ENCODE measurements at regions not wholly inside any gene's neighbourhood (a gene's known extent, or its start where the extent isn't known, plus 50 kb on each side); places are given as distances from the start of the nearest gene placed in this dataset.

DNA sequence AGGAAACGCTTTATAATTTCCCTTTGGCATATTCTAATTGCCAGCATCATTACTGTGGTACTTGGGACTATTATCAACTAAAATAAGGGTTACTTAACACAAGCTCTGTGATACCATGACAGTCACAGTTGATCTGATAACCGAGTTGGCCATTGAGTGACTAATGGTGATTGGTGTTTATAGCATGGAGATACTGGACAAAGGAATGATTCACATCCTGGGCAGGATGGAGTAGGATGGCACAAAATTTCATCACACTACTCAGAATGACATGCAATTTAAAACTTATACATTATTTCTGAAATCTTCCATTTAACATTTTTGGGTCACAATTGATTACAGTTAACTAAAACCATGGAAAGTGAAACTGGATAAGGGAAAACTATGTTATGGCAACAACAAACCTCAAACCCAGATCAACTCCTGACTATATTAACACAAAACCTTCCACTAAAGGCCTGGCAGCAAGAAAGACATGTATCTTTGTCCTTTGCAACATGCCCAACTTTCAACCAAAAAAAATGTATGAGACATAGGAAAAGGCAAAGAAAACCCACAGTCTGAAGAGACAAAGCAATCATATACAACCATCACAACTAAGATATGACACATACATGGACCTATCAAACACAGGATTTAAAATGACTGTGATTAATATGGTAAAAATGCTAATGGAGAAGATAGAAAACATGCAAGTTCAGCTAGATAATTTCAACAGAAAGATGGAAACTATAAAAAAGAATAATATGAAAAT, 208.5 kb upstream of the NRP1 start:
- Histone ChIP-seq H3K36me3 (ENCODE audit: control insufficient read depth in 3 of 3, insufficient read depth in 2 of 3, low read depth in 1 of 3, low read length in 3 of 3) (no peaks in the 10 kb centered on the region), H3K27me3 (ENCODE audit: control insufficient read depth in 3 of 3, insufficient read depth in 3 of 3, low read length in 3 of 3) (peaks cover 0 to 6% (median 0%) of the 10 kb centered on the region in 3 donors), H3K27ac (ENCODE audit: low read depth in 1 of 3, low read length in 2 of 3) (no peak overlapping the region), H3K9me3 (ENCODE audit: control insufficient read depth in 2 of 2, insufficient read depth in 1 of 2, low read depth in 1 of 2, low read length in 1 of 2) (no peaks in the 10 kb centered on the region), H3K4me3 (ENCODE audit: low read depth in 1 of 3, low read length in 3 of 3) (no peak overlapping the region), H3K4me1 (ENCODE audit: control insufficient read depth in 3 of 3, insufficient read depth in 2 of 3, low read depth in 1 of 3, low read length in 2 of 3) (no peaks in the 10 kb centered on the region)
- FAIRE-seq (no peak), DNase-seq (no peak)
- WGBS, 3 donors = 71 to 82% (median 75%) methylated on average over 2 of the region's 2 CpGs

DNA sequence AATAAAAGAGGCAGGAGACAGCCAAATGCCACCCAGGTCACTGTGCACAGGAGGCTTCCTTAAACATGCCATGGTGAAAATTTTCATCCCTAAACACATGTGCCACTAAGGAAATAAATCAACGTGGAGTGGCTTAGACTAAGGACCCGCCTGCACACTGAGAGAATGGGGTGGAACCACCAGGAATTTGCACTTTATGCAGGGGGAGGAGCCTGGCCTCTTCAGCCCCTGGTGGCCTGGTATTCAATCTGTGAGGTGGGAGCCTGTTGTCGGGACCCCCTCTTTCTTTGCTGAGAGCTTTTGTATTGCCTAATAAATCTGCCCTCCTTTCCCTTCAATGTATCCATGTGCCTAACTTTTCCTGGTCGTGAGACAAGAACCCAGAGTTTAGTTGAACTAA, 204.6 kb upstream of the NRP1 start:
- Histone ChIP-seq H3K4me1 (ENCODE audit: control insufficient read depth in 3 of 3, insufficient read depth in 2 of 3, low read depth in 1 of 3, low read length in 2 of 3) (no peaks in the 10 kb centered on the region), H3K27me3 (ENCODE audit: control insufficient read depth in 3 of 3, insufficient read depth in 3 of 3, low read length in 3 of 3) (peaks cover 0 to 3% (median 0%) of the 10 kb centered on the region in 3 donors), H3K9me3 (ENCODE audit: control insufficient read depth in 2 of 2, insufficient read depth in 1 of 2, low read depth in 1 of 2, low read length in 1 of 2) (no peaks in the 10 kb centered on the region), H3K36me3 (ENCODE audit: control insufficient read depth in 3 of 3, insufficient read depth in 2 of 3, low read depth in 1 of 3, low read length in 3 of 3) (no peaks in the 10 kb centered on the region), H3K4me3 (ENCODE audit: low read depth in 1 of 3, low read length in 3 of 3) (no peak overlapping the region), H3K27ac (ENCODE audit: low read depth in 1 of 3, low read length in 2 of 3) (no peak overlapping the region)
- FAIRE-seq = no peak
- DNase-seq = no peak
- WGBS, 3 donors = 57 to 75% (median 60%) methylated on average over 4 of the region's 4 CpGs

DNA sequence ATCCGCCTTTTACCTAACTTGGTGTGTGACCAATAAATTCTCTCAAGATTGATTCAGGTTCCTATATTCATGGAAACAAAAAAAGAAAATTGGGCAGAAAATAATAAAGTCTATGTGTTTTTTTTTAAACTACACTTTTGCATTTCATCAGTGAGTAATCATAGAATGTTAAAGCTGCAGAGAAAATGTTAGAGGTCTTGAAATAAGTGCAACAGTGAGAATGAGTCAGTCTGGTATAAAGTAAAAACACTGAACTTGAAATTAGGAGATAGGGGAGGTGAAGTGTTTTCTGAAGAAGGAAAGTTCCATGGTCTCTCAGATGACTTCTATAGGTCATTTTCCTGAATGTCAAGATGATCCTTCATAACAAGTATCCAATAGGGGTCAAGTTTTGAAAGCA, 202.6 kb upstream of the NRP1 start:
- DNase-seq = no peak
- WGBS, 3 donors = 88 to 97% (median 96%) methylated on average over 1 of the region's 1 CpG

DNA sequence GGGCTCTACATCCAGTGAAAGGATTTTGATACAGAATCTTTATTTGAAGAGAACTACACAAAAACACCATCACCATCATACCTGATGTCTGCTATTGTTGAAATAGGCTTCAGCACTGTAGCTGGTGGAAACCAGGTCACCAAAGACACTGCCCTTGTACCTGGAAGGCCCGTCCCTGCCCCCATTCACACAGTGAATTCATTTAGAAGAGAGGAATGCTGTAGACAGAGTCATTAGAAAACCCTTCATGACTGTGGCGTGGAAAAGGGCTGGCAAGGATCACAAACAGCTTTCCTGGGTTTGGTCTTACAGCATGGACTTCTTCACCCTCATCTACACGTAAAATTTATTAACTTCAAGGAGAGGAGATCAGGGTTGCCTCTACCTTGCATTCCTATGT, 202.0 kb upstream of the NRP1 start:
- Histone ChIP-seq H3K27ac (ENCODE audit: low read depth in 1 of 3, low read length in 2 of 3) (no peak overlapping the region), H3K27me3 (ENCODE audit: control insufficient read depth in 3 of 3, insufficient read depth in 3 of 3, low read length in 3 of 3) (peaks cover 0 to 3% (median 2%) of the 10 kb centered on the region in 3 donors), H3K9me3 (ENCODE audit: control insufficient read depth in 2 of 2, insufficient read depth in 1 of 2, low read depth in 1 of 2, low read length in 1 of 2) (no peaks in the 10 kb centered on the region), H3K36me3 (ENCODE audit: control insufficient read depth in 3 of 3, insufficient read depth in 2 of 3, low read depth in 1 of 3, low read length in 3 of 3) (no peaks in the 10 kb centered on the region), H3K4me1 (ENCODE audit: control insufficient read depth in 3 of 3, insufficient read depth in 2 of 3, low read depth in 1 of 3, low read length in 2 of 3) (no peaks in the 10 kb centered on the region), H3K4me3 (ENCODE audit: low read depth in 1 of 3, low read length in 3 of 3) (no peak overlapping the region)
- WGBS, 3 donors = 76 to 86% (median 77%) methylated on average over 3 of the region's 3 CpGs
- no peak for DNase-seq
- no peak for FAIRE-seq

More for the DNA sequence above, 202.6 kb upstream of the NRP1 start:
- H3K4me1 ChIP-seq (ENCODE audit: control insufficient read depth in 3 of 3, insufficient read depth in 2 of 3, low read depth in 1 of 3, low read length in 2 of 3) = no peaks in the 10 kb centered on the region
- H3K4me3 ChIP-seq (ENCODE audit: low read depth in 1 of 3, low read length in 3 of 3) = no peak overlapping the region
- FAIRE-seq = no peak
- H3K36me3 ChIP-seq (ENCODE audit: control insufficient read depth in 3 of 3, insufficient read depth in 2 of 3, low read depth in 1 of 3, low read length in 3 of 3) = no peaks in the 10 kb centered on the region
- peaks cover 0 to 3% (median 2%) of the 10 kb centered on the region in 3 donors for H3K27me3 ChIP-seq (ENCODE audit: control insufficient read depth in 3 of 3, insufficient read depth in 3 of 3, low read length in 3 of 3)
- H3K9me3 ChIP-seq (ENCODE audit: control insufficient read depth in 2 of 2, insufficient read depth in 1 of 2, low read depth in 1 of 2, low read length in 1 of 2) = no peaks in the 10 kb centered on the region
- H3K27ac ChIP-seq (ENCODE audit: low read depth in 1 of 3, low read length in 2 of 3) = no peak overlapping the region

DNA sequence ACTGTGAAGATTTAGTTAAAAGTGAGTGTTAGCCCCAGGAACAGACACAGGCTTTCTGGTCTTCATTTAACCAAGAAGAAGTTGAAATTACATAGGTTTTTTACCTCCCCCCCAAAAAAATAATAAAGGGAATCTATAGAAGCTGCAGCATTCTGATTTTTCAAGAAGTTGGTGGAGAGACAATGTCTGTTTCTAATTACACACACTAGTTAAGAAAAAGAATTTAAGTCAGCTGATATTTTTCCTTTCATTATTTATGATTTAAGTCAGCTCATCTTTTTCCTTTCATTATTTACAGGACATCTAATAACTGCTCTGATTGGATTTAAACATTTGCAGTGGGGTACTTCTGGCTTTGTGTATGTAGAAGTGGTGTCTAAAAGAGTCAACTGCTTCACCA, 201.4 kb upstream of the NRP1 start:
- no peak for DNase-seq
- FAIRE-seq = no peak
- no peaks in the 10 kb centered on the region for H3K9me3 ChIP-seq (ENCODE audit: control insufficient read depth in 2 of 2, insufficient read depth in 1 of 2, low read depth in 1 of 2, low read length in 1 of 2)
- H3K27me3 ChIP-seq (ENCODE audit: control insufficient read depth in 3 of 3, insufficient read depth in 3 of 3, low read length in 3 of 3) = peaks cover 0 to 3% (median 2%) of the 10 kb centered on the region in 3 donors
- H3K27ac ChIP-seq (ENCODE audit: low read depth in 1 of 3, low read length in 2 of 3) = no peak overlapping the region
- no peaks in the 10 kb centered on the region for H3K36me3 ChIP-seq (ENCODE audit: control insufficient read depth in 3 of 3, insufficient read depth in 2 of 3, low read depth in 1 of 3, low read length in 3 of 3)
- no peak overlapping the region for H3K4me3 ChIP-seq (ENCODE audit: low read depth in 1 of 3, low read length in 3 of 3)
- no peaks in the 10 kb centered on the region for H3K4me1 ChIP-seq (ENCODE audit: control insufficient read depth in 3 of 3, insufficient read depth in 2 of 3, low read depth in 1 of 3, low read length in 2 of 3)

DNA sequence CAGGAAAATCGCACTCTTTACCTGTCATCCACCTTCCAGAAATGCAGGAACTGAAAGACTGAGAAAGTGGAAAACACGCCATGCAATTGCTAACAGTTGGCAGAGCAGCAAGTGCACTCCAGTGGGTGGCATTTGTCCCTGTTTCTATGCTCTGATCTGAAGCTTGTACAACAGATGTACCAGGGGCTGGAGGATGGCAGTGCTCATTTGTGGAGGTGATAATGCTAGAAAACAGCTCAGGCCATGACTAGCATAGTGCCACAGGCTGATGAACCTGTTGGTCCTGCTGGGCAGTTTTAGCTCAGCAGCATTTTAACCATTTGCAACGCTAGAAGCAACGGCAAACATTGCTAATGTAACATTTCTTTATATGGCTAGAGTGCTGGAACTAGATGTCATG, 199.9 kb upstream of the NRP1 start:
- peaks cover 0 to 3% (median 2%) of the 10 kb centered on the region in 3 donors for H3K27me3 ChIP-seq (ENCODE audit: control insufficient read depth in 3 of 3, insufficient read depth in 3 of 3, low read length in 3 of 3)
- DNase-seq = no peak
- peaks cover 0 to 5% of the 10 kb centered on the region in 2 donors for H3K9me3 ChIP-seq (ENCODE audit: control insufficient read depth in 2 of 2, insufficient read depth in 1 of 2, low read depth in 1 of 2, low read length in 1 of 2)
- no peaks in the 10 kb centered on the region for H3K36me3 ChIP-seq (ENCODE audit: control insufficient read depth in 3 of 3, insufficient read depth in 2 of 3, low read depth in 1 of 3, low read length in 3 of 3)
- no peak for FAIRE-seq
- no peak overlapping the region for H3K27ac ChIP-seq (ENCODE audit: low read depth in 1 of 3, low read length in 2 of 3)
- WGBS, 3 donors = 83 to 89% (median 88%) methylated on average over 4 of the region's 4 CpGs
- no peak overlapping the region for H3K4me3 ChIP-seq (ENCODE audit: low read depth in 1 of 3, low read length in 3 of 3)
- no peaks in the 10 kb centered on the region for H3K4me1 ChIP-seq (ENCODE audit: control insufficient read depth in 3 of 3, insufficient read depth in 2 of 3, low read depth in 1 of 3, low read length in 2 of 3)

DNA sequence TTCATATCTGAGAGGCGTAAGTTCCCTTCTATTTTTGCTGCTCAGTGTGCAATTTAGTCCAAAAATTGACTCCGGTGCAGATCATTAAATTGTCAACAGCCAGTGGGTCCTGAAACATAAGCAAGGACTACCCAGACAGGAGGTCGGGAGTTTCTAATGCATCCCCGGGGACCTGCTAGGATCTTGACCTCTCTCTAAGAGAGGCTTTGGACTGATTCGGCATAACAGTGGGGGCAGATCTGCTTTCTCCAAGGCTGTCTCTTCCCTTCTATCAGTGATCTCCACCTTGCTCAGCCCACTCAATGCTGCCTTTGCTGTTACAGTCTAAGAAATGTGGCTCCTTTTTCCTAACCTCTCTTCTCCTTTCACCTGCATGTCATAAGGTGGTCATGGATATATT, 199.1 kb upstream of the NRP1 start:
- WGBS, 3 donors = 85 to 91% (median 88%) methylated on average over 5 of the region's 5 CpGs

DNA sequence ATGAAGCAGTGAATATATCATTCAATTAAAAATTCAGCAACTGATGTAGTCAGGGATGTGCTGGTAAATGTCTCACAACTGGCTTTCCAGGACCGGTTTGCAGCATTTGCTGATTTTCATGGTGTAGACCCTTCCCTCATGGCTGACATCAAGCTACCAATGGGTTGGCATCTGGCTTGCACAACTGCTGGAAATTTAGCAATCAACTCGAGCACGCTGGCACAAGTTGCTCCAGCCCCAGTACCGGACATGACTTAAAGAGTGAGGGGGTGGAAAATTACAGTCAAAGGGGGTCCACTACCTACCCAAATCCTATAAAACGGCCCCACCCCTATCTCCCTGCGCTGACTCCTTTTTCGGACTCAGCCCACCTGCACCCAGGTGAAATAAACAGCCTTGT, 198.4 kb upstream of the NRP1 start:
- H3K36me3 ChIP-seq (ENCODE audit: control insufficient read depth in 3 of 3, insufficient read depth in 2 of 3, low read depth in 1 of 3, low read length in 3 of 3) = no peaks in the 10 kb centered on the region
- no peaks in the 10 kb centered on the region for H3K4me1 ChIP-seq (ENCODE audit: control insufficient read depth in 3 of 3, insufficient read depth in 2 of 3, low read depth in 1 of 3, low read length in 2 of 3)
- 76 to 91% (median 89%) methylated on average over 7 of the region's 7 CpGs for WGBS, 3 donors
- no peak overlapping the region for H3K4me3 ChIP-seq (ENCODE audit: low read depth in 1 of 3, low read length in 3 of 3)
- peaks cover 0 to 2% (median 0%) of the 10 kb centered on the region in 3 donors for H3K27me3 ChIP-seq (ENCODE audit: control insufficient read depth in 3 of 3, insufficient read depth in 3 of 3, low read length in 3 of 3)
- DNase-seq = no peak
- no peak for FAIRE-seq
- H3K9me3 ChIP-seq (ENCODE audit: control insufficient read depth in 2 of 2, insufficient read depth in 1 of 2, low read depth in 1 of 2, low read length in 1 of 2) = peaks cover 0 to 5% of the 10 kb centered on the region in 2 donors
- no peak overlapping the region for H3K27ac ChIP-seq (ENCODE audit: low read depth in 1 of 3, low read length in 2 of 3)

More for the DNA sequence above, 199.1 kb upstream of the NRP1 start:
- no peak overlapping the region for H3K27ac ChIP-seq (ENCODE audit: low read depth in 1 of 3, low read length in 2 of 3)
- FAIRE-seq (no peak), DNase-seq (no peak)
- no peaks in the 10 kb centered on the region for H3K4me1 ChIP-seq (ENCODE audit: control insufficient read depth in 3 of 3, insufficient read depth in 2 of 3, low read depth in 1 of 3, low read length in 2 of 3)
- H3K9me3 ChIP-seq (ENCODE audit: control insufficient read depth in 2 of 2, insufficient read depth in 1 of 2, low read depth in 1 of 2, low read length in 1 of 2) = peaks cover 0 to 5% of the 10 kb centered on the region in 2 donors
- H3K4me3 ChIP-seq (ENCODE audit: low read depth in 1 of 3, low read length in 3 of 3) = no peak overlapping the region
- H3K36me3 ChIP-seq (ENCODE audit: control insufficient read depth in 3 of 3, insufficient read depth in 2 of 3, low read depth in 1 of 3, low read length in 3 of 3) = no peaks in the 10 kb centered on the region
- H3K27me3 ChIP-seq (ENCODE audit: control insufficient read depth in 3 of 3, insufficient read depth in 3 of 3, low read length in 3 of 3) = peaks cover 0 to 2% (median 0%) of the 10 kb centered on the region in 3 donors

DNA sequence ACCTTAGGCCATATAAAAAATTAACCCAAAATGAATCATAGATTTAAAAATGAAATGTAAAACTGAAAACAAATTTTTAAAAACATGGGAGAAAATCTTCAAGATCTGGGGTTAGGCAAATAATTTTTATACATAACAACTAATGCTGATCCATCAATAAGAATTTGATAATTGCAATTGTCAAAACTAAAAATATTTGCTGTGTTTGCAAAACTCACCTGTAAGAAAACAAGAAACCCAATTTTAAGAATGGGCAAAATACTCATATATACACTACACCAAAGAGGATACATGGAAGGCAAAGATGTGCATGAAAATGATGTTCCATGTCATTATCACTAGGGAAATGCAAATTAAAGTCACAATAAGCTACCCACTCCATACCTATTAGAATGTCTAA, 194.8 kb upstream of the NRP1 start:
- FAIRE-seq (no peak), DNase-seq (no peak)
- H3K27ac ChIP-seq (ENCODE audit: low read depth in 1 of 3, low read length in 2 of 3) = no peak overlapping the region
- H3K36me3 ChIP-seq (ENCODE audit: control insufficient read depth in 3 of 3, insufficient read depth in 2 of 3, low read depth in 1 of 3, low read length in 3 of 3) = no peaks in the 10 kb centered on the region
- peaks cover 0 to 2% (median 0%) of the 10 kb centered on the region in 3 donors for H3K27me3 ChIP-seq (ENCODE audit: control insufficient read depth in 3 of 3, insufficient read depth in 3 of 3, low read length in 3 of 3)
- H3K9me3 ChIP-seq (ENCODE audit: control insufficient read depth in 2 of 2, insufficient read depth in 1 of 2, low read depth in 1 of 2, low read length in 1 of 2) = peaks cover 0 to 5% of the 10 kb centered on the region in 2 donors
- no peaks in the 10 kb centered on the region for H3K4me1 ChIP-seq (ENCODE audit: control insufficient read depth in 3 of 3, insufficient read depth in 2 of 3, low read depth in 1 of 3, low read length in 2 of 3)
- no peak overlapping the region for H3K4me3 ChIP-seq (ENCODE audit: low read depth in 1 of 3, low read length in 3 of 3)

All from small intestine (tissue), 7 donors.